OCI-LY7 (cell line): ENCODE measurements at regions not wholly inside any gene's neighbourhood (a gene's known extent, or its start where the extent isn't known, plus 50 kb on each side); places are given as distances from the start of the nearest gene placed in this dataset.

ENCODE experiments used
- BruUV-seq: library from RNA; stranded (reverse); fragments of 400-500 nt; replicated peaks from 2 replicates; lab custom pipeline; 2021; lab: Mats Ljungman, UMichigan
- CTCF ChIA-PET: fragments of 300-600 bp; sonication (Branson Sonifier 250); formaldehyde crosslinking; loops from one replicate; lab custom pipeline; 2022; ENCODE audit warnings: antibody characterized with exemption; ENCODE audit not compliant: unreplicated experiment; lab: Charles Lee
- POLR2A ChIA-PET: fragments of 300-600 bp; sonication (Branson Sonifier 250); formaldehyde crosslinking; loops from one replicate; lab custom pipeline; 2022; ENCODE audit warnings: antibody characterized with exemption; lab: Charles Lee
- DNase-seq: peaks from one replicate; pipeline ENCODE4 v3.0.0-alpha.2; 2015; ENCODE audit warnings: low spot score
- H2AFZ ChIP-seq: fragments of 200-600 bp; sonication (generic), shearing (Covaris generic); 2 replicates; pipeline ENCODE4 v1.6.1; 2014; ENCODE audit warnings: mild to moderate bottlenecking, antibody characterized with exemption, low read length, moderate library complexity
- H3K27ac ChIP-seq: fragments of 200-600 bp; sonication (generic); 2 replicates; pipeline ENCODE4 v1.5.1; 2014; ENCODE audit warnings: mixed run types, low read depth, mild to moderate bottlenecking, moderate library complexity, low read length, inconsistent platforms; ENCODE audit not compliant: poor library complexity, severe bottlenecking
- H3K36me3 ChIP-seq: fragments of 200-600 bp; sonication (generic); 2 replicates; pipeline ENCODE4 v1.6.1; 2014; ENCODE audit warnings: mild to moderate bottlenecking, antibody characterized with exemption, low read length, moderate library complexity, mixed read lengths; ENCODE audit not compliant: insufficient read depth
- H3K4me1 ChIP-seq: fragments of 200-600 bp; sonication (generic); 2 replicates; pipeline ENCODE4 v1.5.1; 2014; ENCODE audit warnings: mild to moderate bottlenecking, low read length; ENCODE audit not compliant: insufficient read depth, poor library complexity, severe bottlenecking
- H3K4me2 ChIP-seq: fragments of 200-600 bp; sonication (generic); 2 replicates; pipeline ENCODE4 v1.6.1; 2014; ENCODE audit warnings: mild to moderate bottlenecking, low read length
- H3K4me3 ChIP-seq: fragments of 200-600 bp; sonication (generic); 2 replicates; pipeline ENCODE4 v1.5.1; 2014; ENCODE audit warnings: mild to moderate bottlenecking, low read depth, low read length; ENCODE audit not compliant: poor library complexity, severe bottlenecking
- H3K79me2 ChIP-seq: fragments of 200-600 bp; sonication (generic); 2 replicates; pipeline ENCODE4 v1.6.1; 2016; ENCODE audit warnings: low read depth, mild to moderate bottlenecking, low read length, moderate library complexity, mixed read lengths; ENCODE audit not compliant: insufficient read depth
- H3K9me2 ChIP-seq: fragments of 200-600 bp; sonication (generic); 2 replicates; pipeline ENCODE4 v1.6.1; 2016; ENCODE audit warnings: mild to moderate bottlenecking, low read length, mixed read lengths; ENCODE audit not compliant: insufficient read depth
- H3K9me3 ChIP-seq: fragments of 200-600 bp; sonication (generic); 2 replicates; pipeline ENCODE4 v1.6.1; 2014; ENCODE audit warnings: mild to moderate bottlenecking, mixed run types, low read length, mixed read lengths
- H4K20me1 ChIP-seq: fragments of 200-600 bp; sonication (generic); 2 replicates; pipeline ENCODE4 v1.6.1; 2014; ENCODE audit warnings: mild to moderate bottlenecking, antibody characterized with exemption, low read length, moderate library complexity, mixed read lengths; ENCODE audit not compliant: insufficient read depth
- EZH2phosphoT487 ChIP-seq: fragments of 200-600 bp; sonication (generic); IDR thresholded peaks from 2 replicates; pipeline ENCODE4 v1.6.1; 2018; ENCODE audit warnings: low read depth, borderline replicate concordance, mild to moderate bottlenecking, mixed run types, antibody characterized with exemption, low read length, moderate library complexity, mixed read lengths
- intact Hi-C: fragments of 100-400 bp; cut with micrococcal nuclease; formaldehyde crosslinking; loops from one replicate; pipeline ENCODE4 v1.10.0; 2022; ENCODE audit not compliant: unreplicated experiment
- TF ChIP-seq, protein P1 (sequence below): fragments of 200-600 bp; sonication (generic); conservative IDR thresholded peaks from 2 replicates; pipeline ENCODE4 v1.5.1; 2014; ENCODE audit warnings: mild to moderate bottlenecking, antibody characterized with exemption, low read length, moderate library complexity, mixed read lengths

DNA sequence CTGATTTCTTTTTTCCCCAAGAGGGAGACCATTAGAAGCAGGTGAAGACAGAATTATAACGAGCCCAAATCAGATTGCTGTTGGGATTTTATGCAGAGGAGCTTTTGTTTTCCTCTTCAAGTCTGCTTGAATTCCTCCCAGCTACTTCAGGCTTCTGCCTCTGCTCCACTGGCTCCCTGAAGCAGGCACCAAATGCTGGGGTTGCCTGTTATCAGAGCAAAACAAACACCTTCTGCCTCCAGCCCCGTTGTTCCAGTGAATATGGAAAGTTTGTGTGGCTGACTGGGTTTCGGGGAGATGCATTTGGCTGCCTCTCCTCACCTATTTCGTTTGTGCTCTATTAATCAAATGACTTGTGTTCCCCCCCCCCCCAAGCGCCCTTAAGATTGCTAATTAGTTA is 209.2 kb downstream of the URB2 start:
- no peak for TF ChIP-seq EZH2phosphoT487
- TF ChIP-seq, protein P1, sequence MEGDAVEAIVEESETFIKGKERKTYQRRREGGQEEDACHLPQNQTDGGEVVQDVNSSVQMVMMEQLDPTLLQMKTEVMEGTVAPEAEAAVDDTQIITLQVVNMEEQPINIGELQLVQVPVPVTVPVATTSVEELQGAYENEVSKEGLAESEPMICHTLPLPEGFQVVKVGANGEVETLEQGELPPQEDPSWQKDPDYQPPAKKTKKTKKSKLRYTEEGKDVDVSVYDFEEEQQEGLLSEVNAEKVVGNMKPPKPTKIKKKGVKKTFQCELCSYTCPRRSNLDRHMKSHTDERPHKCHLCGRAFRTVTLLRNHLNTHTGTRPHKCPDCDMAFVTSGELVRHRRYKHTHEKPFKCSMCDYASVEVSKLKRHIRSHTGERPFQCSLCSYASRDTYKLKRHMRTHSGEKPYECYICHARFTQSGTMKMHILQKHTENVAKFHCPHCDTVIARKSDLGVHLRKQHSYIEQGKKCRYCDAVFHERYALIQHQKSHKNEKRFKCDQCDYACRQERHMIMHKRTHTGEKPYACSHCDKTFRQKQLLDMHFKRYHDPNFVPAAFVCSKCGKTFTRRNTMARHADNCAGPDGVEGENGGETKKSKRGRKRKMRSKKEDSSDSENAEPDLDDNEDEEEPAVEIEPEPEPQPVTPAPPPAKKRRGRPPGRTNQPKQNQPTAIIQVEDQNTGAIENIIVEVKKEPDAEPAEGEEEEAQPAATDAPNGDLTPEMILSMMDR = no peak
- H3K27ac ChIP-seq = no peak overlapping the region
- DNase-seq = no peak
- intact Hi-C loops = no loop called here
- H3K4me2 ChIP-seq = no peak overlapping the region
- H3K9me3 ChIP-seq = no peaks in the 10 kb centered on the region
- no peak overlapping the region for H2AFZ ChIP-seq
- H3K36me3 ChIP-seq = no peaks in the 10 kb centered on the region
- H4K20me1 ChIP-seq = no peaks in the 10 kb centered on the region
- BruUV-seq = no TSS peak
- H3K4me1 ChIP-seq = no peaks in the 10 kb centered on the region
- H3K79me2 ChIP-seq = no peaks in the 10 kb centered on the region
- H3K4me3 ChIP-seq = no peak overlapping the region
- POLR2A ChIA-PET = no interaction called here
- H3K9me2 ChIP-seq = no peaks in the 10 kb centered on the region
- CTCF ChIA-PET = no interaction called here

DNA sequence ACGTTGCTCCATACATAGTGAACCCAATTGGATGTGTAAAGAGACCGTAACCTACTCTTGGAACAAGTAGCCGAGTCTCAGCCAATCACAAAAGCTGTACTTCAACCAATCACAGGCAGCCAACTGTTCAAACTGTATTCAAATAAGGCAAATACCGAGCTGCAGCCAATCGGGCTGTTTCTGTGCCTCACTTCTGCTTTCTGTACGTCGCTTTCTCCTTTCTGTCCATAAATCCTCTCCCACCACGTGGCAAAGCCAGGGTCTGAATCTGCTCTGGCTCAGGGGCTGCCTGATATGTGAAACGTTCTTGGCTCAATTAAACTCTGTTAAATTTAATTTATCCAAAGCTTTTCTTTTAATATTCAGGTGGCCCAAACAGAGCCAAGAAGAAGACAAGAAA is 210.3 kb downstream of the URB2 start:
- Histone ChIP-seq H3K9me2 (no peaks in the 10 kb centered on the region), H3K9me3 (no peaks in the 10 kb centered on the region), H2AFZ (no peak overlapping the region), H3K4me2 (no peak overlapping the region), H3K27ac (no peak overlapping the region), H3K4me3 (no peak overlapping the region), H3K36me3 (no peaks in the 10 kb centered on the region), H3K4me1 (peaks cover 2% of the 10 kb centered on the region), H4K20me1 (no peaks in the 10 kb centered on the region), H3K79me2 (no peaks in the 10 kb centered on the region)
- TF ChIP-seq, protein P1 = no peak
- TF ChIP-seq EZH2phosphoT487 = no peak
- DNase-seq = no peak
- BruUV-seq = no TSS peak
- CTCF ChIA-PET = no interaction called here
- intact Hi-C loops = no loop called here
- POLR2A ChIA-PET = no interaction called here

GRCh38 chr1:229838204-229838603 is 212.2 kb downstream of the URB2 start:
- no peak overlapping the region for H3K4me2 ChIP-seq
- no peak overlapping the region for H3K27ac ChIP-seq
- peaks cover 4% of the 10 kb centered on the region for H3K4me1 ChIP-seq
- H3K4me3 ChIP-seq = no peak overlapping the region
- ChIA-PET CTCF (no interaction called here), POLR2A (no interaction called here)
- no peak overlapping the region for H2AFZ ChIP-seq
- no peaks in the 10 kb centered on the region for H3K9me3 ChIP-seq
- H3K9me2 ChIP-seq = no peaks in the 10 kb centered on the region
- no peaks in the 10 kb centered on the region for H4K20me1 ChIP-seq
- TF ChIP-seq, protein P1 = no peak
- TF ChIP-seq EZH2phosphoT487 = no peak
- H3K36me3 ChIP-seq = no peaks in the 10 kb centered on the region
- no peaks in the 10 kb centered on the region for H3K79me2 ChIP-seq
- no peak for DNase-seq
- BruUV-seq = no TSS peak
- intact Hi-C loops = no loop called here
